GM19395 (cell line): ENCODE measurements at regions not wholly inside any gene's neighbourhood (a gene's known extent, or its start where the extent isn't known, plus 50 kb on each side); places are given as distances from the start of the nearest gene placed in this dataset.
"Not testable (repeated sequence)": the region's sequence is repeated elsewhere in the genome, so short reads cannot be mapped to it uniquely, and the experiment has no call there.

ENCODE experiments used
- ATAC-seq: cut with Tn5 transposase; IDR thresholded peaks from one replicate; pipeline ENCODE4 v1.9.1; 2021; ENCODE audit warnings: mild to moderate bottlenecking, moderate library complexity; ENCODE audit not compliant: unreplicated experiment

- ATAC-seq: not testable (repeated sequence)
These were observed 816.0 kb downstream of the TSN start for GRCh38 chr2:122571471-122571870.

GRCh38 chr2:122575076-122575475 is 819.6 kb downstream of the TSN start:
- ATAC-seq: no peak

- ATAC-seq: no peak
These were observed 827.9 kb downstream of the TSN start for GRCh38 chr2:122583159-122583917.

- no peak for ATAC-seq
These were observed 835.1 kb downstream of the TSN start for GRCh38 chr2:122590524-122590923.

GRCh38 chr2:122595065-122595464 is 839.6 kb downstream of the TSN start:
- no peak for ATAC-seq

GRCh38 chr2:122596598-122596997 is 841.1 kb downstream of the TSN start:
- ATAC-seq: no peak

GRCh38 chr2:122598784-122599183 is 843.3 kb downstream of the TSN start:
- ATAC-seq: no peak

- no peak for ATAC-seq
These were observed 855.6 kb downstream of the TSN start for GRCh38 chr2:122610948-122611609.

- no peak for ATAC-seq
These were observed 867.5 kb downstream of the TSN start for GRCh38 chr2:122622934-122623333.

GRCh38 chr2:122627388-122627787 is 871.9 kb downstream of the TSN start:
- ATAC-seq: no peak

GRCh38 chr2:122634256-122634655 is 878.8 kb downstream of the TSN start:
- ATAC-seq: no peak

- ATAC-seq: no peak
These were observed 879.5 kb downstream of the TSN start for GRCh38 chr2:122634920-122635319.

- no peak for ATAC-seq
These were observed 880.2 kb downstream of the TSN start for GRCh38 chr2:122635686-122636085.

GRCh38 chr2:122636097-122636496 is 880.6 kb downstream of the TSN start:
- no peak for ATAC-seq

GRCh38 chr2:122639176-122639575 is 883.7 kb downstream of the TSN start:
- no peak for ATAC-seq

- ATAC-seq: no peak
These were observed 884.3 kb downstream of the TSN start for GRCh38 chr2:122639711-122640110.

GRCh38 chr2:122643725-122644329 is 888.4 kb downstream of the TSN start:
- no peak for ATAC-seq

GRCh38 chr2:122651236-122651635 is 895.8 kb downstream of the TSN start:
- no peak for ATAC-seq

GRCh38 chr2:122651780-122652179 is 896.3 kb downstream of the TSN start:
- ATAC-seq: no peak

- ATAC-seq: no peak
These were observed 897.2 kb downstream of the TSN start for GRCh38 chr2:122652670-122653069.

- no peak for ATAC-seq
These were observed 901.0 kb downstream of the TSN start for GRCh38 chr2:122656403-122656802.
